CD4-positive, alpha-beta T cell treated with Interleukin-2 at 100 ng/mL for 4 hours (primary cell): ENCODE measurements at regions not wholly inside any gene's neighbourhood (a gene's known extent, or its start where the extent isn't known, plus 50 kb on each side); places are given as distances from the start of the nearest gene placed in this dataset.

ENCODE experiments used
- DNase-seq: peaks from one replicate; pipeline ENCODE4 v3.0.0-alpha.2; 2020; ENCODE audit warnings: low spot score

GRCh38 chr10:6305401-6306321 lies 102.9 kb downstream of the PFKFB3 start:
- no peak for DNase-seq

GRCh38 chr10:6306917-6307316 lies 104.2 kb downstream of the PFKFB3 start:
- DNase-seq: no peak

- no peak for DNase-seq
These were observed 107.1 kb downstream of the PFKFB3 start for GRCh38 chr10:6309816-6310215.

GRCh38 chr10:6310977-6311376 lies 108.2 kb downstream of the PFKFB3 start:
- no peak for DNase-seq

GRCh38 chr10:6311700-6312330 lies 109.1 kb downstream of the PFKFB3 start:
- DNase-seq: no peak

GRCh38 chr10:6312636-6313035 lies 109.9 kb downstream of the PFKFB3 start:
- DNase-seq: no peak

GRCh38 chr10:6313111-6313895 lies 110.6 kb downstream of the PFKFB3 start:
- no peak for DNase-seq

GRCh38 chr10:6314620-6315205 lies 112.0 kb downstream of the PFKFB3 start:
- DNase-seq: no peak

GRCh38 chr10:6319119-6319518 lies 116.4 kb downstream of the PFKFB3 start:
- no peak for DNase-seq

- no peak for DNase-seq
These were observed 117.7 kb downstream of the PFKFB3 start for GRCh38 chr10:6320320-6321010.

- DNase-seq: no peak
These were observed 119.1 kb downstream of the PFKFB3 start for GRCh38 chr10:6321880-6322279.

- DNase-seq: no peak
These were observed 120.1 kb downstream of the PFKFB3 start for GRCh38 chr10:6322805-6323204.

- DNase-seq: no peak
These were observed 125.4 kb downstream of the PFKFB3 start for GRCh38 chr10:6327961-6328698.

- no peak for DNase-seq
These were observed 126.1 kb downstream of the PFKFB3 start for GRCh38 chr10:6328699-6329423.

GRCh38 chr10:6333086-6333485 lies 130.4 kb downstream of the PFKFB3 start:
- DNase-seq: no peak

- DNase-seq: no peak
These were observed 131.2 kb downstream of the PFKFB3 start for GRCh38 chr10:6333973-6334372.

- DNase-seq: no peak
These were observed 133.3 kb downstream of the PFKFB3 start for GRCh38 chr10:6336016-6336415.

- no peak for DNase-seq
These were observed 134.7 kb downstream of the PFKFB3 start for GRCh38 chr10:6337382-6337781.

GRCh38 chr10:6338361-6338760 lies 135.6 kb downstream of the PFKFB3 start:
- DNase-seq: no peak

- no peak for DNase-seq
These were observed 137.2 kb downstream of the PFKFB3 start for GRCh38 chr10:6339891-6340290.
